Smooth muscle cell (in vitro differentiated cells): ENCODE measurements at regions not wholly inside any gene's neighbourhood (a gene's known extent, or its start where the extent isn't known, plus 50 kb on each side); places are given as distances from the start of the nearest gene placed in this dataset.
"Not testable (repeated sequence)": the region's sequence is repeated elsewhere in the genome, so short reads cannot be mapped to it uniquely, and the experiment has no call there.

ENCODE experiments used
- DNase-seq: peaks from one replicate; lab custom pipeline; 2025; ENCODE audit not compliant: unreplicated experiment; lab: John Stamatoyannopoulos, UW
- H2AFZ ChIP-seq: fragments of 200-600 bp; sonication (generic); 2 replicates; pipeline ENCODE4 v1.6.0; 2016; ENCODE audit warnings: antibody characterized with exemption, low read depth, mild to moderate bottlenecking
- H3F3A ChIP-seq: fragments of 200-600 bp; sonication (generic); 2 replicates; pipeline ENCODE4 v1.6.0; 2017; ENCODE audit warnings: antibody characterized with exemption, low read depth
- H3K27ac ChIP-seq: fragments of 200-600 bp; sonication (generic); 2 replicates; pipeline ENCODE4 v1.5.1; 2016; ENCODE audit warnings: low read depth, mild to moderate bottlenecking
- H3K27me3 ChIP-seq: fragments of 200-600 bp; sonication (generic); 2 replicates; pipeline ENCODE4 v1.6.1; 2016; ENCODE audit warnings: low read depth, mild to moderate bottlenecking
- H3K36me3 ChIP-seq: fragments of 200-600 bp; sonication (generic); 2 replicates; pipeline ENCODE4 v1.5.1; 2016; ENCODE audit warnings: low read depth
- H3K4me1 ChIP-seq: fragments of 200-600 bp; sonication (generic); 2 replicates; pipeline ENCODE4 v1.5.1; 2016; ENCODE audit warnings: low read depth
- H3K4me2 ChIP-seq: fragments of 200-600 bp; sonication (generic); 2 replicates; pipeline ENCODE4 v1.6.0; 2016; ENCODE audit warnings: mild to moderate bottlenecking
- H3K4me3 ChIP-seq: fragments of 200-600 bp; sonication (generic); 2 replicates; pipeline ENCODE4 v1.5.1; 2016; ENCODE audit warnings: mild to moderate bottlenecking
- H3K79me2 ChIP-seq: fragments of 200-600 bp; sonication (generic); 2 replicates; pipeline ENCODE4 v1.6.0; 2016; ENCODE audit warnings: low read depth, mild to moderate bottlenecking
- H3K9ac ChIP-seq: fragments of 200-600 bp; sonication (generic); 2 replicates; pipeline ENCODE4 v1.6.0; 2016; ENCODE audit warnings: low read depth
- H3K9me3 ChIP-seq: fragments of 200-600 bp; sonication (generic); replicated peaks from 2 replicates; pipeline ENCODE4 v1.5.1; 2016; ENCODE audit warnings: low read depth
- H4K20me1 ChIP-seq: fragments of 200-600 bp; sonication (generic); 2 replicates; pipeline ENCODE4 v1.6.0; 2016; ENCODE audit warnings: low read depth
- CTCF ChIP-seq: fragments of 200-600 bp; sonication (generic); IDR thresholded peaks from 2 replicates; pipeline ENCODE4 v1.5.1; 2017; ENCODE audit warnings: borderline replicate concordance, mild to moderate bottlenecking, antibody characterized with exemption; ENCODE audit not compliant: insufficient read depth, poor library complexity, severe bottlenecking
- WGBS: methylation state at CpG from one replicate; pipeline ENCODE4 v1.1.7; 2016; ENCODE audit warnings: low lambda C conversion rate; 5-methylcytosine and 5-hydroxymethylcytosine counted together

DNA sequence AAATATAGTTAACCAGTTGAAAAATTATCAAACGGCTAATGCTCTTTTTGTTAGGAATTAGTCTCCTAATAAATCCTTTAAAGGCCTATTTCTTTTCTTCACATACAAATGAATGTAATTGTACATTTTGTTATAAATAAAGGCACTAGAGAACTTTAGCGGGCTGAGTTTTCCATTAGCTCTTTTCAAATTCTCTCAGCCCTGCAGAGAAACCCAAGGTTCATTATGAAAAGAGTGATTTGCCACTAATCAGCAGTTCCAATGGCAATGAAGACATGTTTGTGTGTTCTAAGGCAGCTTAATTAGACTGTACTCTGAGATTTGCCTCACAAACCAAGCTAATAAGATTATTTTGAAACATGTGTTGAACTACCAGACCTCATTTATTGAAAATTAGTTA lies 64.6 kb upstream of the P2RY1 start:
- H2AFZ ChIP-seq = no peak overlapping the region
- no peak overlapping the region for H3K27ac ChIP-seq
- H3K9me3 ChIP-seq = no peaks in the 10 kb centered on the region
- no peaks in the 10 kb centered on the region for H3K27me3 ChIP-seq
- H3F3A ChIP-seq = no peaks in the 10 kb centered on the region
- no peaks in the 10 kb centered on the region for H4K20me1 ChIP-seq
- no peaks in the 10 kb centered on the region for H3K79me2 ChIP-seq
- no peak overlapping the region for H3K9ac ChIP-seq
- TF ChIP-seq CTCF = no peak
- H3K4me3 ChIP-seq = no peak overlapping the region
- no peaks in the 10 kb centered on the region for H3K36me3 ChIP-seq
- H3K4me2 ChIP-seq = no peak overlapping the region
- DNase-seq = no peak
- 95% methylated on average over 2 of the region's 2 CpGs for WGBS
- H3K4me1 ChIP-seq = no peaks in the 10 kb centered on the region

DNA sequence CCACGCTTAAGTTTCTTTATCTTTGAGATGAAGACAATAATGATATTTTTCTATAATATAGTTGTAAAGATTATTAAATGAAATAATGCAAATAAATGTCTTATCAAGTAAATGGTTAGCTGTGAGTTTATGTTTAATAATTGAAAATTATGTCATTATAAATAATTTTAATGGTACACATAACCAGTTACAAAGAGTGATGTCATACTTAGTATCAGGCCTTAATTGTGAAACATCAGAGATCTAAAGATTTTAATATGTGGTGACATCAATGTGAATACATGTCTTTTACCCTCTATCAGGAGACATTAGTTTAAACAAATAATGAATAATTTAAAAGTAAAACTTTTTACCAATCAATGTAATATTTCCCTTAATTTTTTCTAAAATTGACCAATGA lies 63.8 kb upstream of the P2RY1 start:
- DNase-seq = no peak
- H3K9me3 ChIP-seq = no peaks in the 10 kb centered on the region
- H2AFZ ChIP-seq = no peak overlapping the region
- no peak overlapping the region for H3K9ac ChIP-seq
- no peaks in the 10 kb centered on the region for H3K79me2 ChIP-seq
- no peaks in the 10 kb centered on the region for H3K36me3 ChIP-seq
- 95% methylated on average over 1 of the region's 1 CpG for WGBS
- H3K4me1 ChIP-seq = no peaks in the 10 kb centered on the region
- no peaks in the 10 kb centered on the region for H3F3A ChIP-seq
- H3K27me3 ChIP-seq = no peaks in the 10 kb centered on the region
- H4K20me1 ChIP-seq = no peaks in the 10 kb centered on the region
- no peak overlapping the region for H3K4me3 ChIP-seq
- TF ChIP-seq CTCF = no peak
- H3K4me2 ChIP-seq = no peak overlapping the region
- no peak overlapping the region for H3K27ac ChIP-seq

- H3K4me1 ChIP-seq = no peaks in the 10 kb centered on the region
- H3K4me2 ChIP-seq = no peak overlapping the region
- H3F3A ChIP-seq = no peaks in the 10 kb centered on the region
- no peaks in the 10 kb centered on the region for H3K27me3 ChIP-seq
- H3K36me3 ChIP-seq = no peaks in the 10 kb centered on the region
- DNase-seq = no peak
- 87% methylated on average over 2 of the region's 2 CpGs for WGBS
- TF ChIP-seq CTCF = no peak
- H3K4me3 ChIP-seq = no peak overlapping the region
- no peak overlapping the region for H2AFZ ChIP-seq
- H3K27ac ChIP-seq = no peak overlapping the region
- no peak overlapping the region for H3K9ac ChIP-seq
- no peaks in the 10 kb centered on the region for H4K20me1 ChIP-seq
- H3K9me3 ChIP-seq = no peaks in the 10 kb centered on the region
- H3K79me2 ChIP-seq = no peaks in the 10 kb centered on the region
Observed at GRCh38 chr3:152772674-152773225, 62.2 kb upstream of the P2RY1 start.

DNA sequence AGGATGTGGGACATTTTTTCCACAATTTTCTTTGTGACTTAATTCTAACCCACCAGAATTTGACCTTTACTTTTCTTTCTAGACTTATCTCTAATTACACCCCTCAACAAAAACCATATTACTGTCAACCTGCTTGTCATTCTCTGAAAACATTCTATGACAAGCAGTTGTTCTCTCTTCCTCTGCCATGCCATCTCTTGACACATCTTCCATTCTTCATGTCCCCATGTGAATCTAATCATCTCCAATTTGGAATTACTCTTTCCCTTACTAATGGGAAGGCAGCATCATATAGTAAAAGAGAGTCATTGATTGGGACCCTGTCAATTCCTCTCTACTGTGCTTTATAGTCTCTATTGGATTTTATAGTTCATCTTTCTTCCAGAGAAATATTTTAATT lies 61.3 kb upstream of the P2RY1 start:
- no peaks in the 10 kb centered on the region for H3K27me3 ChIP-seq
- H3K79me2 ChIP-seq = no peaks in the 10 kb centered on the region
- H3K27ac ChIP-seq = no peak overlapping the region
- no peaks in the 10 kb centered on the region for H3K36me3 ChIP-seq
- DNase-seq = no peak
- no peaks in the 10 kb centered on the region for H3F3A ChIP-seq
- H3K9me3 ChIP-seq = no peaks in the 10 kb centered on the region
- no peaks in the 10 kb centered on the region for H3K4me1 ChIP-seq
- no peak overlapping the region for H3K4me3 ChIP-seq
- H4K20me1 ChIP-seq = no peaks in the 10 kb centered on the region
- H2AFZ ChIP-seq = no peak overlapping the region
- no peak overlapping the region for H3K9ac ChIP-seq
- TF ChIP-seq CTCF = no peak
- no peak overlapping the region for H3K4me2 ChIP-seq

DNA sequence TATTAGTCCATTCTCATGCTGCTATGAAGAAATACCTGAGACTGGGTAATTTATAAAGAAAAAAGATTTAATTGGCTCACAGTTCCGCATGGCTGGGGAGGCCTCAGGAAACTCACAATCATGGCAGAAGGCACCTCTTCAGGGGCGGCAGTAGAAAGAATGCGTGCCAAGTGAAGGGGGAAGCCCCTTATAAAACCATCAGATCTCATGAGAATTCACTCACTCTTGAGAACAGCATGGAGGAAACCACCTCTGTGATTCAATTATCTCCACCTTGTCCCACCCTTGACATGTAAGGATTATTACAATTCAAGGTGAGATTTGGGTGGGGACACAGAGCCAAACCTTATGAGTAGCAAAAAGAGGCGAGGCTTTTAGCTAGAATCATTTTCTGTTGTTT lies 60.7 kb upstream of the P2RY1 start:
- not testable (repeated sequence) for H3K4me1 ChIP-seq, H3K4me2 ChIP-seq, H3K79me2 ChIP-seq, H2AFZ ChIP-seq, DNase-seq, H3K27ac ChIP-seq, H3K9me3 ChIP-seq, H3K36me3 ChIP-seq, H4K20me1 ChIP-seq, H3K9ac ChIP-seq, H3K27me3 ChIP-seq, H3F3A ChIP-seq, H3K4me3 ChIP-seq
- 98% methylated on average over 4 of the region's 4 CpGs for WGBS
